ENCODE measurements at regions not wholly inside any gene's neighbourhood (a gene's known extent, or its start where the extent isn't known, plus 50 kb on each side); places are given as distances from the start of the nearest gene placed in this dataset.

DNA sequence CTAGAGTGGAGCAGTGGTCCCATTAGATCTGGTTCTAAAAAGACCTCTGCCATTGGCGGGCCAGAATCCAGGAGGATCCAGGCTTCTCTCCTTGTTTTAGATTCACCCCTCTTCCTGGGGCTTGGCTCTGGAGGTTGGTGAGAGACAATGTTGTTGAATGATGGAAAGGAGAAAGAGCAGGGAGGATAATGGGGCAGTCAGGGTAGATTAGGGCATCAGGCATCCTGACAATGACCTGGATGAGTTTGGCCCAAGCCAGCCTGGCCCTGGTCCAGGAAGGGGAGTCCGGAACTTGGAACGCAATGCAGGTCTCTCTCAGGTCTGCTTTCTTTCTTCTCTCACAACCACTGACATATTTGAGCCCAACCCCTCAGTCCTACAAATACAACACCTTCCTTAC, 260.1 kb upstream of the RASGRP1 start:
- TF ChIP-seq, protein P1, sequence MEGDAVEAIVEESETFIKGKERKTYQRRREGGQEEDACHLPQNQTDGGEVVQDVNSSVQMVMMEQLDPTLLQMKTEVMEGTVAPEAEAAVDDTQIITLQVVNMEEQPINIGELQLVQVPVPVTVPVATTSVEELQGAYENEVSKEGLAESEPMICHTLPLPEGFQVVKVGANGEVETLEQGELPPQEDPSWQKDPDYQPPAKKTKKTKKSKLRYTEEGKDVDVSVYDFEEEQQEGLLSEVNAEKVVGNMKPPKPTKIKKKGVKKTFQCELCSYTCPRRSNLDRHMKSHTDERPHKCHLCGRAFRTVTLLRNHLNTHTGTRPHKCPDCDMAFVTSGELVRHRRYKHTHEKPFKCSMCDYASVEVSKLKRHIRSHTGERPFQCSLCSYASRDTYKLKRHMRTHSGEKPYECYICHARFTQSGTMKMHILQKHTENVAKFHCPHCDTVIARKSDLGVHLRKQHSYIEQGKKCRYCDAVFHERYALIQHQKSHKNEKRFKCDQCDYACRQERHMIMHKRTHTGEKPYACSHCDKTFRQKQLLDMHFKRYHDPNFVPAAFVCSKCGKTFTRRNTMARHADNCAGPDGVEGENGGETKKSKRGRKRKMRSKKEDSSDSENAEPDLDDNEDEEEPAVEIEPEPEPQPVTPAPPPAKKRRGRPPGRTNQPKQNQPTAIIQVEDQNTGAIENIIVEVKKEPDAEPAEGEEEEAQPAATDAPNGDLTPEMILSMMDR (conservative IDR thresholded peaks at IDR 0.05; ENCODE audit: low read length), result no peak
- no peak for TF ChIP-seq EZH2phosphoT487 (IDR thresholded peaks at IDR 0.05; ENCODE audit: borderline replicate concordance, low read depth, low read length)

Data from OCI-LY7 (cell line).